Prostate gland (tissue), 2 donors: ENCODE measurements at regions not wholly inside any gene's neighbourhood (a gene's known extent, or its start where the extent isn't known, plus 50 kb on each side); places are given as distances from the start of the nearest gene placed in this dataset.

Experiments
- POLR2A ChIP-seq: fragments of 450-650 bp; IDR thresholded peaks from one replicate; pipeline ENCODE4 v1.6.1; 2016; ENCODE audit warnings: antibody characterized with exemption, mild to moderate bottlenecking
- POLR2AphosphoS5 ChIP-seq: sonication (generic); formaldehyde crosslinking; IDR thresholded peaks from one replicate; pipeline ENCODE4 v1.6.1; 2017; ENCODE audit warnings: antibody characterized with exemption
- TF ChIP-seq, protein P1 (sequence below), 4 experiments: fragments of 200-600 bp in 2 of 4; fragments of 450-650 bp in 2 of 4; sonication (generic) in 2 of 4; IDR thresholded peaks; 1 replicate in 3 of 4; 2 replicates in 1 of 4; pipeline ENCODE4 v1.5.1; 2016 to 2019; ENCODE audit warnings: antibody characterized with exemption in 4 of 4, mild to moderate bottlenecking in 2 of 4, moderate library complexity in 2 of 4

DNA sequence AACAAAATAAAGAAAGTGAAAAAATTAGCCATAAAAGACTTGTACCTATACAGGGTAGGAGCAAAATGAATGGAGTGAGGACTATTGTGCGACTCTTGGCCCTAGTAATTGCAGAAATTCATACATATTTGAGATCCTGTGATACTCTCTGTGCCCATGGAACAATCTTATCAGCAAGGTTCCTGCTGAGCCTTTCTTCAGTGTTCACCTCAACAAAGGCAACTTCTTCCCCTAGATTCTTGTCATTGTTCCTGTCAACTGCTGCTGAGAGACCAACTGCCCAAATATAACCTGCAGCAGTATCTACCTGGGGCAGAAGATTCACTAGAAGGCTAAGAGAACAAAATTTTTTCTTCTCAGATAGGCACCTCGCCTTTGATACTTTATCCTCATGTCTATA, 187.4 kb downstream of the NEBL start:
- TF ChIP-seq, protein P1, sequence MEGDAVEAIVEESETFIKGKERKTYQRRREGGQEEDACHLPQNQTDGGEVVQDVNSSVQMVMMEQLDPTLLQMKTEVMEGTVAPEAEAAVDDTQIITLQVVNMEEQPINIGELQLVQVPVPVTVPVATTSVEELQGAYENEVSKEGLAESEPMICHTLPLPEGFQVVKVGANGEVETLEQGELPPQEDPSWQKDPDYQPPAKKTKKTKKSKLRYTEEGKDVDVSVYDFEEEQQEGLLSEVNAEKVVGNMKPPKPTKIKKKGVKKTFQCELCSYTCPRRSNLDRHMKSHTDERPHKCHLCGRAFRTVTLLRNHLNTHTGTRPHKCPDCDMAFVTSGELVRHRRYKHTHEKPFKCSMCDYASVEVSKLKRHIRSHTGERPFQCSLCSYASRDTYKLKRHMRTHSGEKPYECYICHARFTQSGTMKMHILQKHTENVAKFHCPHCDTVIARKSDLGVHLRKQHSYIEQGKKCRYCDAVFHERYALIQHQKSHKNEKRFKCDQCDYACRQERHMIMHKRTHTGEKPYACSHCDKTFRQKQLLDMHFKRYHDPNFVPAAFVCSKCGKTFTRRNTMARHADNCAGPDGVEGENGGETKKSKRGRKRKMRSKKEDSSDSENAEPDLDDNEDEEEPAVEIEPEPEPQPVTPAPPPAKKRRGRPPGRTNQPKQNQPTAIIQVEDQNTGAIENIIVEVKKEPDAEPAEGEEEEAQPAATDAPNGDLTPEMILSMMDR (IDR thresholded peaks at IDR 0.05) = no peak
- TF ChIP-seq POLR2A (no peak), POLR2AphosphoS5 (no peak)
